MV-4-11 (cell line): ENCODE measurements at regions not wholly inside any gene's neighbourhood (a gene's known extent, or its start where the extent isn't known, plus 50 kb on each side); places are given as distances from the start of the nearest gene placed in this dataset.

Source experiments
- DNase-seq: peaks from one replicate; lab custom pipeline; 2025; lab: John Stamatoyannopoulos, UW

GRCh38 chr11:130583801-130584211 lies 135.4 kb downstream of the ADAMTS15 start:
- no peak for DNase-seq

GRCh38 chr11:130585545-130585944 lies 137.1 kb downstream of the ADAMTS15 start:
- no peak for DNase-seq

GRCh38 chr11:130587658-130588057 lies 139.2 kb downstream of the ADAMTS15 start:
- no peak for DNase-seq

GRCh38 chr11:130588471-130588870 lies 140.0 kb downstream of the ADAMTS15 start:
- DNase-seq, result peak; percentile 1

GRCh38 chr11:130592056-130592455 lies 143.6 kb downstream of the ADAMTS15 start:
- DNase-seq, result no peak

GRCh38 chr11:130593064-130593463 lies 144.6 kb downstream of the ADAMTS15 start:
- DNase-seq, result no peak

GRCh38 chr11:130598433-130598832 lies 150.0 kb downstream of the ADAMTS15 start:
- DNase-seq, result no peak

- no peak for DNase-seq
Measured at GRCh38 chr11:130599073-130599654, 150.7 kb downstream of the ADAMTS15 start.

GRCh38 chr11:130600139-130600538 lies 151.7 kb downstream of the ADAMTS15 start:
- no peak for DNase-seq

- DNase-seq, result no peak
Measured at GRCh38 chr11:130600616-130601015, 152.2 kb downstream of the ADAMTS15 start.

GRCh38 chr11:130601141-130601540 lies 152.7 kb downstream of the ADAMTS15 start:
- peak; percentile 77 for DNase-seq

GRCh38 chr11:130601764-130602460 lies 153.5 kb downstream of the ADAMTS15 start:
- DNase-seq, result no peak

GRCh38 chr11:130602641-130603334 lies 154.3 kb downstream of the ADAMTS15 start:
- DNase-seq, result no peak

GRCh38 chr11:130603335-130603906 lies 155.0 kb downstream of the ADAMTS15 start:
- no peak for DNase-seq

- no peak for DNase-seq
Measured at GRCh38 chr11:130604606-130605005, 156.2 kb downstream of the ADAMTS15 start.

- no peak for DNase-seq
Measured at GRCh38 chr11:130606178-130606577, 157.7 kb downstream of the ADAMTS15 start.

GRCh38 chr11:130606781-130607511 lies 158.5 kb downstream of the ADAMTS15 start:
- no peak for DNase-seq

- DNase-seq, result no peak
Measured at GRCh38 chr11:130608287-130608686, 159.8 kb downstream of the ADAMTS15 start.

GRCh38 chr11:130609121-130610035 lies 160.9 kb downstream of the ADAMTS15 start:
- peak; percentile 18 for DNase-seq

GRCh38 chr11:130611791-130612251 lies 163.4 kb downstream of the ADAMTS15 start:
- no peak for DNase-seq

GRCh38 chr11:130612291-130612851 lies 163.9 kb downstream of the ADAMTS15 start:
- DNase-seq, result peak; percentile 18
